OCI-LY3 (cell line): ENCODE measurements at regions not wholly inside any gene's neighbourhood (a gene's known extent, or its start where the extent isn't known, plus 50 kb on each side); places are given as distances from the start of the nearest gene placed in this dataset.
"Not testable (repeated sequence)": the region's sequence is repeated elsewhere in the genome, so short reads cannot be mapped to it uniquely, and the experiment has no call there.

Source experiments
- CTCF ChIP-seq: fragments of 200-600, 300-600 bp; sonication (generic); IDR thresholded peaks from 2 replicates; pipeline ENCODE4 v1.5.1; 2014; ENCODE audit warnings: antibody characterized with exemption, low read length, low read depth
- EZH2phosphoT487 ChIP-seq: fragments of 200-600 bp; shearing (Covaris generic); IDR thresholded peaks from 2 replicates; pipeline ENCODE4 v1.6.1; 2018; ENCODE audit warnings: antibody characterized with exemption, mixed run types, low read depth

- TF ChIP-seq CTCF, EZH2phosphoT487: not testable (repeated sequence)
Observed at GRCh38 chrX:26525768-26526167, 309.8 kb downstream of the MAGEB5 start.
